Left lung (tissue), 4 donors: ENCODE measurements at regions not wholly inside any gene's neighbourhood (a gene's known extent, or its start where the extent isn't known, plus 50 kb on each side); places are given as distances from the start of the nearest gene placed in this dataset.

Source experiments
- ATAC-seq: fragments of 200-7000 bp; cut with Tn5 transposase; one replicate; pipeline ENCODE4 v1.9.1; 2020; ENCODE audit warnings: moderate library complexity
- DNase-seq, 4 donors: peaks; one replicate each; pipeline ENCODE4 v3.0.0-alpha.2; 2013 to 2020
- H3K27ac ChIP-seq, 2 donors: fragments of 200-600 bp; sonication (generic) in 1 of 2; one replicate each; pipeline versions ENCODE4 v1.5.0 to v1.8.0; 2020 to 2021
- H3K27me3 ChIP-seq, 2 donors: fragments of 200-600 bp; sonication (generic) in 1 of 2; one replicate each; pipeline versions ENCODE4 v1.5.0 to v1.8.0; 2020 to 2021
- H3K36me3 ChIP-seq, 2 donors: fragments of 200-600 bp; sonication (generic) in 1 of 2; one replicate each; pipeline versions ENCODE4 v1.5.0 to v1.8.0; 2020 to 2021
- H3K4me1 ChIP-seq, 2 donors: fragments of 200-600 bp; one replicate each; pipeline ENCODE4 v1.8.0; 2021
- H3K4me3 ChIP-seq, 2 donors: fragments of 200-600 bp; sonication (generic) in 1 of 2; one replicate each; pipeline versions ENCODE4 v1.5.0 to v1.8.0; 2020 to 2021; ENCODE audit warnings: mild to moderate bottlenecking in 1 of 2
- H3K9me3 ChIP-seq, 2 donors: fragments of 200-600 bp; sonication (generic) in 1 of 2; one replicate each; pipeline versions ENCODE4 v1.5.0 to v1.8.0; 2020 to 2021
- intact Hi-C, 2 donors: fragments of 100-400 bp; cut with DNase I; formaldehyde crosslinking; loops; one replicate each; pipeline versions ENCODE4 v1.11.2 to v1.14.2; 2022
- TF ChIP-seq, protein P1 (sequence below), 2 donors: fragments of 200-600 bp; sonication (generic) in 1 of 2; IDR thresholded peaks; one replicate each; pipeline versions ENCODE4 v1.5.0 to v1.8.0; 2021; ENCODE audit warnings: antibody characterized with exemption in 2 of 2
- donor health status: DM: no; HTN: yes; CAD: no.
- donor health status: DM: no; HTN: no; CAD: no.

DNA sequence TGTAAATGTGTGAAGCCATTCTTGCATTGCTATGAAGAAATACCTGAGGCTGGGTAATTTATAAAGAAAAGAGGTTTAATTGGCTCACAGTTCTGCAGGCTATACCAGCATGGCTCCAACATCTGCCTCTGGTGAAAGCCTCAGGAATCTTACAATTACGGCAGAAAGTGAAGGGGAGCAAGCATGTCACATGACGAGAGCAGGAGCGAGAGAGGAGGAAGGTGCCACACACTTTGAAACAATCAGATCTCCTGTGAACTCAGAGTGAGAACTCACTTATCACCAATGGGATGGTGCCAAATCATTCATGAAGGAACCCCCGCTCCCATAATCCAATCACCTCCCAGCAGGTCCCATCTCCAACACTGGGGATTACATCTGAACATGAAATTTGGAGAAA is 213.6 kb upstream of the TSC22D2 start:
- no peak overlapping the region for H3K27ac ChIP-seq
- no peaks in the 10 kb centered on the region for H3K4me1 ChIP-seq
- no peak overlapping the region for H3K4me3 ChIP-seq
- peaks cover 0 to 2% of the 10 kb centered on the region in 2 donors for H3K9me3 ChIP-seq
- ATAC-seq (no peak), DNase-seq (no peak)
- intact Hi-C loops, result no loop called here
- no peaks in the 10 kb centered on the region for H3K27me3 ChIP-seq
- H3K36me3 ChIP-seq, result no peaks in the 10 kb centered on the region
- TF ChIP-seq, protein P1, sequence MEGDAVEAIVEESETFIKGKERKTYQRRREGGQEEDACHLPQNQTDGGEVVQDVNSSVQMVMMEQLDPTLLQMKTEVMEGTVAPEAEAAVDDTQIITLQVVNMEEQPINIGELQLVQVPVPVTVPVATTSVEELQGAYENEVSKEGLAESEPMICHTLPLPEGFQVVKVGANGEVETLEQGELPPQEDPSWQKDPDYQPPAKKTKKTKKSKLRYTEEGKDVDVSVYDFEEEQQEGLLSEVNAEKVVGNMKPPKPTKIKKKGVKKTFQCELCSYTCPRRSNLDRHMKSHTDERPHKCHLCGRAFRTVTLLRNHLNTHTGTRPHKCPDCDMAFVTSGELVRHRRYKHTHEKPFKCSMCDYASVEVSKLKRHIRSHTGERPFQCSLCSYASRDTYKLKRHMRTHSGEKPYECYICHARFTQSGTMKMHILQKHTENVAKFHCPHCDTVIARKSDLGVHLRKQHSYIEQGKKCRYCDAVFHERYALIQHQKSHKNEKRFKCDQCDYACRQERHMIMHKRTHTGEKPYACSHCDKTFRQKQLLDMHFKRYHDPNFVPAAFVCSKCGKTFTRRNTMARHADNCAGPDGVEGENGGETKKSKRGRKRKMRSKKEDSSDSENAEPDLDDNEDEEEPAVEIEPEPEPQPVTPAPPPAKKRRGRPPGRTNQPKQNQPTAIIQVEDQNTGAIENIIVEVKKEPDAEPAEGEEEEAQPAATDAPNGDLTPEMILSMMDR (IDR thresholded peaks at IDR 0.05), result no peak

DNA sequence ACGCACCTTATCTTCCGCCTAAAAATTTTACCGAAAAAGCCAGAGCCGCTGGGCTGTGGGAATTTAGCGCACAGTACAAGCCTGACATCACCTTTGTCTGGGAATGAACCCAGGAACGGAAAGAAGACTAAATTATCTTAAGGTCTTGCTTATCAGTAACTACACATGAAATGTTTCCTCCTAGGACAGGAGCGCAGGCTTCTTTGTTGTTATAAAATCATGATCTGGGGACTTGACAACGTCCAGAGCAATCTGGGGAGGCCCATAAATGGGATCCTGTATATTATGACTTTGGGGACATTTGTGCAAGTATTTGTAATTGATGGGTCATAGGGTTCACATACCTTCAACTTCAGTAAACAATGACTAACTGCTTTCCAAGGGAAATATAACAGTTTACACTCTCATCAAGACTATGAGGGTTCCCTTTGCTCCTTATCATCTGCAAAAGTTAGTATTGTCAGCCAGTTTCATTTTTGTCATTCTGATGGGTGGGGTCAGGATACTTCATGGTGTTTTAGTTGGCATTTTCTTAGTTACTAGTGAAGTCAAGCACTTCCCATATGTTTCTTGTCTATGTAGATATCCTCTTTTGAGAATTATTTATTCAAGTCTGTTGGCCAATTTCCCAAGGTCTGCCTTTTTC is 213.9 kb upstream of the PFN2 start:
- peak; percentile 69 for ATAC-seq
- H3K4me3 ChIP-seq, result no peak overlapping the region
- H3K27me3 ChIP-seq, result peaks cover 0 to 12% of the 10 kb centered on the region in 2 donors
- TF ChIP-seq, protein P1 (IDR thresholded peaks at IDR 0.05), result peak in 1 of 2 donors; percentile 7
- DNase-seq, result no peak
- H3K27ac ChIP-seq, result no peak overlapping the region
- peaks cover 0 to 4% of the 10 kb centered on the region in 2 donors for H3K9me3 ChIP-seq
- peaks cover 0 to 10% of the 10 kb centered on the region in 2 donors for H3K4me1 ChIP-seq
- H3K36me3 ChIP-seq, result no peaks in the 10 kb centered on the region
- intact Hi-C loops, result loop anchor here in 1 of 2 donors (10.0 kb wide), 1 partner anchor 220 kb away; no protein-coding TSS in a partner anchor

DNA sequence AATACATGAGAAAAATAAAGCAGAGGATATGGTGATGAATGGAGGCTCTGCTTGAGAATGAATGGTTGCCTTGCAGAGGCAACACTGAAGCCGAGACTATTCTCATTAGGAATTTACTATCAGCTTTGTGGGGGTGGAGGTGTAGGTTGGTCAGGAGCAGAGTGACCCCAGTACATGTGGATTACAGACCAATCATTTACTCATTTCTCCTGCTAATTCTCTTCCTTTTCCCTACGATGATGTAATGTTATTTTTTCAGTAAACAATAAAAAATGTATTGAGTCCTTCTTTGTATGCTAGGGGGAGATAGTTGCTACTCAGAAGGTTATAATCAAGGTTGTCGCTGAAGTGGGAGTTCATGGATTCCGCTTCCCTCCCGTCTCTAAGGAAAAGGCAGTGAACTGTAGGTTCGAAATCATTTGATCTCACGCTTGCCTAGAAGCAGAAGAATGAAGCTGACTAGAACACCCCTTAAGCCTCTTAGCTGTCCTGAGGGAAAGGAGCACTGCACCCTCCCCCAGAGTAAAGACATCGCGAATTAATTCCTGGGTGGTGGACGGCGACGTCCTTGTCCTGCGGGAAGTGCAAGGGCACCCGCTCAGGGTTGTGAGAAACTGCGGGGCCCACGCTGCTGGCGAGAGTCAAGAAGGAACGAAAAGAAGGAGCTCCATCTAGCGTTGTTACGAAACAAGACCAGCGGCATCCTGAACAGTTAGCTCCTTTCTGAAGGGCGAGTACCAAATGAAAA is 213.2 kb upstream of the PFN2 start:
- TF ChIP-seq, protein P1 (IDR thresholded peaks at IDR 0.05), result peak; percentile 39 to 51
- peaks cover 0 to 12% of the 10 kb centered on the region in 2 donors for H3K27me3 ChIP-seq
- peak; percentile 61 to 83 (median 80) for DNase-seq

DNA sequence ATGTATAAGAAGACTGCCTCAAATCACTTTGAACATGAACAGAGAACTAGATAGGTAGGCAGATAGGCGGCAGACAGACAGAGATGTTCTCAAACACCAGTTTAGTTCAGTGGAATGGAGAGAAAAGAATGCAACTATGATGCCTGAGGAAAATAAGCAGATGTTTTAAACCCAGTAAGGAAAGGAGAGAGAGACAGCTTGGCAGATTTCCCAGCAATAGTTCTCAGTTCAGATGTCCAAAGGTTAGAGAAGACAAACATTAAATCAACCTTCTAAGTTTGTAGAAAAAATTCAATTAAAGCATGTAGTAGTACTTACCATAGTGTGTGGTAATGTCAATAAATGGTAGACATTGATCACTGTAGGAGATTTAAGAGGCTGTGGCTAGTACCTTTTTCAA is 209.6 kb upstream of the PFN2 start:
- peaks cover 0 to 12% of the 10 kb centered on the region in 2 donors for H3K27me3 ChIP-seq
- ATAC-seq (no peak), DNase-seq (no peak)
- intact Hi-C loops, result loop anchor here in 1 of 2 donors (10.0 kb wide), 1 partner anchor 216 kb away; no protein-coding TSS in a partner anchor
- no peak overlapping the region for H3K4me3 ChIP-seq
- H3K27ac ChIP-seq, result no peak overlapping the region
- peaks cover 0 to 10% of the 10 kb centered on the region in 2 donors for H3K4me1 ChIP-seq
- TF ChIP-seq, protein P1 (IDR thresholded peaks at IDR 0.05), result no peak
- no peaks in the 10 kb centered on the region for H3K36me3 ChIP-seq
- no peaks in the 10 kb centered on the region for H3K9me3 ChIP-seq

More for the DNA sequence above, 213.2 kb upstream of the PFN2 start:
- H3K9me3 ChIP-seq, result no peaks in the 10 kb centered on the region
- intact Hi-C loops, result loop anchor here in 1 of 2 donors (10.0 kb wide), 1 partner anchor 219 kb away; no protein-coding TSS in a partner anchor
- peak overlapping the region; percentile 2 to 10 for H3K4me3 ChIP-seq
- H3K36me3 ChIP-seq, result no peaks in the 10 kb centered on the region
- H3K27ac ChIP-seq, result no peak overlapping the region
- ATAC-seq, result peak; percentile 99
- H3K4me1 ChIP-seq, result peaks cover 0 to 10% of the 10 kb centered on the region in 2 donors

DNA sequence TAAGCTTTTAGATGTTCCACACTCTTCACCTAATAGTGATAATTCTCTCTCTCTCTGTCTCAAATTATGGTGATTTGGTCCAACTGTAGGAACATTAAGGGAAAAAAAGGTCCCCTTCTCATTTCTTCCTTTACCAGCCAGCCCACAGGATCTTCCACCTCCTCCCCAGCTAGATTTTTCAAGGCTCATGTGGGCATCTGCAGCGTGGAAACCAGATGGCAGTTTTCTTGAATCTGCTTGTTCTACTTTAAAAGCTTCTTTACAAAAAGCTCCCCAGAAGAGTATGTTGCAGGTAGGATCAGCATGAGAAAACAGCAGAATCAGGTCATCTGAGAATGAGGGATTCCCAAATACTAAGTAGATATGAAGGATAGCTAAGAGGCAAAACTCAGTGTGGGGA is 208.6 kb upstream of the PFN2 start:
- ATAC-seq (no peak), DNase-seq (no peak)
- H3K27me3 ChIP-seq, result peaks cover 0 to 12% of the 10 kb centered on the region in 2 donors
- H3K4me3 ChIP-seq, result no peak overlapping the region
- H3K4me1 ChIP-seq, result peaks cover 0 to 6% of the 10 kb centered on the region in 2 donors
- no peak overlapping the region for H3K27ac ChIP-seq
- no peaks in the 10 kb centered on the region for H3K9me3 ChIP-seq
- TF ChIP-seq, protein P1 (IDR thresholded peaks at IDR 0.05), result no peak
- H3K36me3 ChIP-seq, result no peaks in the 10 kb centered on the region
- intact Hi-C loops, result no loop called here
